LNCAP (cell line): ENCODE measurements at regions not wholly inside any gene's neighbourhood (a gene's known extent, or its start where the extent isn't known, plus 50 kb on each side); places are given as distances from the start of the nearest gene placed in this dataset.

Experiments used
- TF ChIP-seq, protein P1 (sequence below): fragments of 450-650 bp; IDR thresholded peaks from 2 replicates; pipeline ENCODE4 v1.5.1; 2017; ENCODE audit warnings: mild to moderate bottlenecking

DNA sequence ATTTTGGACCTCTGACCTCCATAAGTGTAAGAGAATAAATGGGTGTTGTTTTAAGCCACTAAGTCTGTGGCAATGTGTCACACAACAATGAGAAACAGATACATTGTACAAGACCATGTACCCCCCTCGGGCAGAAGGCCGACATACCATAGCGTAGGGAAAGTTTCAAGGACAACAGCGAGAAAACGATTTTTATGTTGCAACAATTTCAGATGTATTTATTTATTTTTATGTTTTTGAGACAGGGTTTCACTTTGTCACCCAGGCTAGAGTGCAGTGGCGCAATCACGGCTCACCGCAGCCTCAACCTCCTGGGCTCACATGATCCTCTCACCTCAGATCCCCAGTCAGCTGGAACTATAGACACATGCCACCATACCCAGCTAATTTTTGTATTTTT, 136.4 kb upstream of the NCOR2 start:
- TF ChIP-seq, protein P1, sequence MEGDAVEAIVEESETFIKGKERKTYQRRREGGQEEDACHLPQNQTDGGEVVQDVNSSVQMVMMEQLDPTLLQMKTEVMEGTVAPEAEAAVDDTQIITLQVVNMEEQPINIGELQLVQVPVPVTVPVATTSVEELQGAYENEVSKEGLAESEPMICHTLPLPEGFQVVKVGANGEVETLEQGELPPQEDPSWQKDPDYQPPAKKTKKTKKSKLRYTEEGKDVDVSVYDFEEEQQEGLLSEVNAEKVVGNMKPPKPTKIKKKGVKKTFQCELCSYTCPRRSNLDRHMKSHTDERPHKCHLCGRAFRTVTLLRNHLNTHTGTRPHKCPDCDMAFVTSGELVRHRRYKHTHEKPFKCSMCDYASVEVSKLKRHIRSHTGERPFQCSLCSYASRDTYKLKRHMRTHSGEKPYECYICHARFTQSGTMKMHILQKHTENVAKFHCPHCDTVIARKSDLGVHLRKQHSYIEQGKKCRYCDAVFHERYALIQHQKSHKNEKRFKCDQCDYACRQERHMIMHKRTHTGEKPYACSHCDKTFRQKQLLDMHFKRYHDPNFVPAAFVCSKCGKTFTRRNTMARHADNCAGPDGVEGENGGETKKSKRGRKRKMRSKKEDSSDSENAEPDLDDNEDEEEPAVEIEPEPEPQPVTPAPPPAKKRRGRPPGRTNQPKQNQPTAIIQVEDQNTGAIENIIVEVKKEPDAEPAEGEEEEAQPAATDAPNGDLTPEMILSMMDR = no peak

GRCh38 chr12:124702736-124703135, 135.3 kb upstream of the NCOR2 start:
- TF ChIP-seq, protein P1 = no peak

DNA sequence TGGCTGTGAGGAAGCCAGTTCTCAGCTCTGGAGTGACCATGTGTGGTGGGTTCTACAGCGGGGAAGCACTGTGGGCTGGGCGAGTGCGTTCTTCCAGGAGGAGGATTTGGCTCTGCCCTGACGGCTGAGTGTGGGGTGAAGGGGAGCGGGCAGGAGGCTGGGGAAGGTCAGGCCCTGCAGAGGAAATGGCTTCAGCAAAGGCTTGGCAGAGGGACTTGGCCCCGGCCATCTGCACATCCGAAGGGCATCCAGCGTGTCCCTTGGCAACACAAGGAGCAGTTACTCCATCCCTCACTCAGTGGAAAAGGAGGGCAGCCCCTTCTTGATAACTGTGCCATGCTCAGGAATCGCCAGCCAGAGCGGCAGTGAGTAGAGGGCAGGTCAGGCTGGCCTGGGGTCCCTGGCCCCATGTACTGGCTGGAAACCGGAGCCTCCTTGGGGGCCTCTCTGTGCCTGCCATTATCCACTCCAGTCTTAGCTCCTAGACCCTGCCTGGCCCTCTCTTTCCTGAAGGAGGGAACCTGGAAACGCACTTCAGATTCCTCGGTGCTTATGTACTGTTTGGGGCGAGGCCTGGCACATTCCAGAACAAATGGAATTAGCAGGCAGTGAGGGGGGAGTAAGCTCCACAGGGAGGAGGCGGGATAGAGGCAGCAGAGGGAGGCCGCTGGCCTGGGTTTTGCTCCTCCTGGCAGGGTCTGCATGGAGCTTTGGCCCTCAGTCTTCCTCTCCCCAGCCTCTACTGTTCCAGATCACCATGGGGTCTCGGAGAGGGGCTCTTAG, 133.6 kb upstream of the NCOR2 start:
- TF ChIP-seq, protein P1 = no peak

GRCh38 chr12:124699909-124700308, 132.5 kb upstream of the NCOR2 start:
- TF ChIP-seq, protein P1 = no peak

- TF ChIP-seq, protein P1 = no peak
Measured at GRCh38 chr12:124698998-124699305, 131.5 kb upstream of the NCOR2 start.

- TF ChIP-seq, protein P1 = no peak
Measured at GRCh38 chr12:124698211-124698997, 131.0 kb upstream of the NCOR2 start.

- TF ChIP-seq, protein P1 = no peak
Measured at GRCh38 chr12:124696693-124697476, 129.5 kb upstream of the NCOR2 start.
